Neural cell (in vitro differentiated cells): ENCODE measurements at regions not wholly inside any gene's neighbourhood (a gene's known extent, or its start where the extent isn't known, plus 50 kb on each side); places are given as distances from the start of the nearest gene placed in this dataset.

ENCODE experiments used
- H2AFZ ChIP-seq: fragments of 200-600, 300-800 bp; sonication (generic), shearing (Covaris generic); 2 replicates; pipeline ENCODE4 v1.6.0; 2014; ENCODE audit warnings: low read depth, mild to moderate bottlenecking, antibody characterized with exemption, low read length, moderate library complexity
- H3F3A ChIP-seq: fragments of 200-600 bp; shearing (Covaris generic); 2 replicates; pipeline ENCODE4 v1.6.1; 2016; ENCODE audit warnings: mild to moderate bottlenecking, moderate library complexity, mixed read lengths, antibody characterized with exemption, low read length; ENCODE audit not compliant: insufficient read depth, poor library complexity, severe bottlenecking
- H3K27ac ChIP-seq: fragments of 200-600, 300-800 bp; sonication (generic), shearing (Covaris generic); 2 replicates; pipeline ENCODE4 v1.5.1; 2014; ENCODE audit warnings: mild to moderate bottlenecking, low read length, moderate library complexity
- H3K27me3 ChIP-seq: fragments of 300-800, 200-600 bp; sonication (generic), shearing (Covaris generic); 2 replicates; pipeline ENCODE4 v1.6.0; 2014; ENCODE audit warnings: mild to moderate bottlenecking, low read depth, low read length, moderate library complexity; ENCODE audit not compliant: insufficient read depth
- H3K36me3 ChIP-seq: fragments of 300-800, 200-600 bp; sonication (generic), shearing (Covaris generic); 2 replicates; pipeline ENCODE4 v1.5.1; 2014; ENCODE audit warnings: mild to moderate bottlenecking, antibody characterized with exemption, low read length, moderate library complexity; ENCODE audit not compliant: insufficient read depth
- H3K4me2 ChIP-seq: fragments of 300-800, 200-600 bp; sonication (generic), shearing (Covaris generic); 2 replicates; pipeline ENCODE4 v1.6.0; 2014; ENCODE audit warnings: mild to moderate bottlenecking, low read length
- H3K4me3 ChIP-seq: fragments of 300-800, 200-600 bp; sonication (generic), shearing (Covaris generic); 2 replicates; pipeline ENCODE4 v1.5.1; 2014; ENCODE audit warnings: mild to moderate bottlenecking, low read length, moderate library complexity
- H3K79me2 ChIP-seq: fragments of 200-600 bp; shearing (Covaris generic); replicated peaks from 2 replicates; pipeline ENCODE4 v1.6.0; 2014; ENCODE audit warnings: mild to moderate bottlenecking, low read length, moderate library complexity; ENCODE audit not compliant: insufficient read depth
- H3K9ac ChIP-seq: fragments of 300-800, 200-600 bp; sonication (generic), shearing (Covaris generic); 2 replicates; pipeline ENCODE4 v1.6.1; 2016; ENCODE audit warnings: mild to moderate bottlenecking, low read length, mixed read lengths
- H3K9me2 ChIP-seq: fragments of 200-600 bp; shearing (Covaris generic); 2 replicates; pipeline ENCODE4 v1.6.1; 2016; ENCODE audit warnings: mild to moderate bottlenecking, low read length, mixed read lengths; ENCODE audit not compliant: insufficient read depth
- H3K9me3 ChIP-seq: fragments of 200-600, 300-800 bp; sonication (generic), shearing (Covaris generic); 2 replicates; pipeline ENCODE4 v1.6.1; 2016; ENCODE audit warnings: mild to moderate bottlenecking, mixed run types, low read length, moderate library complexity, mixed read lengths
- H4K20me1 ChIP-seq: fragments of 200-600 bp; shearing (Covaris generic); 2 replicates; pipeline ENCODE4 v1.6.1; 2016; ENCODE audit warnings: mild to moderate bottlenecking, mixed run types; ENCODE audit not compliant: insufficient read depth
- EP300 ChIP-seq: fragments of 450-650 bp; conservative IDR thresholded peaks from 2 replicates; pipeline ENCODE4 v1.6.1; 2014; ENCODE audit warnings: antibody characterized with exemption, mild to moderate bottlenecking, moderate library complexity; ENCODE audit not compliant: poor library complexity, severe bottlenecking
- EZH2 ChIP-seq: fragments of 200-600, 300-800 bp; shearing (Covaris generic), sonication (generic); IDR thresholded peaks from 2 replicates; pipeline ENCODE4 v1.6.1; 2014; ENCODE audit warnings: antibody characterized with exemption, low read length, borderline replicate concordance, mild to moderate bottlenecking; ENCODE audit not compliant: insufficient read depth, poor library complexity, severe bottlenecking
- MXI1 ChIP-seq: fragments of 450-650 bp; conservative IDR thresholded peaks from 2 replicates; pipeline ENCODE4 v1.6.1; 2014; ENCODE audit warnings: antibody characterized with exemption, mild to moderate bottlenecking; ENCODE audit not compliant: poor library complexity, severe bottlenecking
- POLR2AphosphoS5 ChIP-seq: IDR thresholded peaks from 2 replicates; pipeline ENCODE4 v1.6.1; 2012
- RAD21 ChIP-seq: fragments of 450-650 bp; conservative IDR thresholded peaks from 2 replicates; pipeline ENCODE4 v1.6.1; 2014; ENCODE audit warnings: antibody characterized with exemption, mild to moderate bottlenecking, moderate library complexity
- SMC3 ChIP-seq: fragments of 450-650 bp; conservative IDR thresholded peaks from 2 replicates; pipeline ENCODE4 v1.6.1; 2014; ENCODE audit warnings: antibody characterized with exemption, mild to moderate bottlenecking, moderate library complexity; ENCODE audit not compliant: poor library complexity
- TAF1 ChIP-seq: IDR thresholded peaks from 2 replicates; pipeline ENCODE4 v1.6.1; 2012; ENCODE audit warnings: low read depth
- TF ChIP-seq, protein P1 (sequence below): fragments of 450-650 bp; IDR thresholded peaks from 2 replicates; pipeline ENCODE4 v1.5.1; 2014; ENCODE audit warnings: antibody characterized with exemption, mild to moderate bottlenecking, moderate library complexity; ENCODE audit not compliant: poor library complexity, severe bottlenecking
- TF ChIP-seq, protein P2 (sequence below): IDR thresholded peaks from 2 replicates; pipeline ENCODE4 v1.6.1; 2012; ENCODE audit warnings: borderline replicate concordance

DNA sequence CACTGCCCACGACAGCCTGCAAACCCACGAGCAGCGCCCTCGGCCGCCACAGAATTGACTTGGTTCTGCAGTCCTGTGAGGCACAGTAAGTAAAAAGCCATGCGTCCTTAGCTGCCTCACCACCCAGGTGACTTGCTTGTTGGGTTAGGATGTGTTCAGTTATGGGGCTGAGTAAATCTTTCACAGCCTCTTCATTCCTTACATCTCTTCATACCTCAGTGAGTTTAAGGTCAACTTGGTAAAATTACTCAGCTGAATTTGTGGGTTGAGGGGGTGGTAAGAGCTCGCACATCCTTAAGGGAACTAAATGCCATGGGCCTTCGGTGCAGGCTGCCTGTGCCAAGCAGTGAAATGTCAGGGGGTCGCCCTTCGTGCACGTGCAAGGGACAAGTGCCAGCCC lies 165.2 kb upstream of the ALKAL2 start:
- TF ChIP-seq TAF1 (no peak), RAD21 (no peak), SMC3 (no peak), EZH2 (no peak), EP300 (no peak)
- TF ChIP-seq, protein P1, sequence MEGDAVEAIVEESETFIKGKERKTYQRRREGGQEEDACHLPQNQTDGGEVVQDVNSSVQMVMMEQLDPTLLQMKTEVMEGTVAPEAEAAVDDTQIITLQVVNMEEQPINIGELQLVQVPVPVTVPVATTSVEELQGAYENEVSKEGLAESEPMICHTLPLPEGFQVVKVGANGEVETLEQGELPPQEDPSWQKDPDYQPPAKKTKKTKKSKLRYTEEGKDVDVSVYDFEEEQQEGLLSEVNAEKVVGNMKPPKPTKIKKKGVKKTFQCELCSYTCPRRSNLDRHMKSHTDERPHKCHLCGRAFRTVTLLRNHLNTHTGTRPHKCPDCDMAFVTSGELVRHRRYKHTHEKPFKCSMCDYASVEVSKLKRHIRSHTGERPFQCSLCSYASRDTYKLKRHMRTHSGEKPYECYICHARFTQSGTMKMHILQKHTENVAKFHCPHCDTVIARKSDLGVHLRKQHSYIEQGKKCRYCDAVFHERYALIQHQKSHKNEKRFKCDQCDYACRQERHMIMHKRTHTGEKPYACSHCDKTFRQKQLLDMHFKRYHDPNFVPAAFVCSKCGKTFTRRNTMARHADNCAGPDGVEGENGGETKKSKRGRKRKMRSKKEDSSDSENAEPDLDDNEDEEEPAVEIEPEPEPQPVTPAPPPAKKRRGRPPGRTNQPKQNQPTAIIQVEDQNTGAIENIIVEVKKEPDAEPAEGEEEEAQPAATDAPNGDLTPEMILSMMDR = no peak
- TF ChIP-seq, protein P2, sequence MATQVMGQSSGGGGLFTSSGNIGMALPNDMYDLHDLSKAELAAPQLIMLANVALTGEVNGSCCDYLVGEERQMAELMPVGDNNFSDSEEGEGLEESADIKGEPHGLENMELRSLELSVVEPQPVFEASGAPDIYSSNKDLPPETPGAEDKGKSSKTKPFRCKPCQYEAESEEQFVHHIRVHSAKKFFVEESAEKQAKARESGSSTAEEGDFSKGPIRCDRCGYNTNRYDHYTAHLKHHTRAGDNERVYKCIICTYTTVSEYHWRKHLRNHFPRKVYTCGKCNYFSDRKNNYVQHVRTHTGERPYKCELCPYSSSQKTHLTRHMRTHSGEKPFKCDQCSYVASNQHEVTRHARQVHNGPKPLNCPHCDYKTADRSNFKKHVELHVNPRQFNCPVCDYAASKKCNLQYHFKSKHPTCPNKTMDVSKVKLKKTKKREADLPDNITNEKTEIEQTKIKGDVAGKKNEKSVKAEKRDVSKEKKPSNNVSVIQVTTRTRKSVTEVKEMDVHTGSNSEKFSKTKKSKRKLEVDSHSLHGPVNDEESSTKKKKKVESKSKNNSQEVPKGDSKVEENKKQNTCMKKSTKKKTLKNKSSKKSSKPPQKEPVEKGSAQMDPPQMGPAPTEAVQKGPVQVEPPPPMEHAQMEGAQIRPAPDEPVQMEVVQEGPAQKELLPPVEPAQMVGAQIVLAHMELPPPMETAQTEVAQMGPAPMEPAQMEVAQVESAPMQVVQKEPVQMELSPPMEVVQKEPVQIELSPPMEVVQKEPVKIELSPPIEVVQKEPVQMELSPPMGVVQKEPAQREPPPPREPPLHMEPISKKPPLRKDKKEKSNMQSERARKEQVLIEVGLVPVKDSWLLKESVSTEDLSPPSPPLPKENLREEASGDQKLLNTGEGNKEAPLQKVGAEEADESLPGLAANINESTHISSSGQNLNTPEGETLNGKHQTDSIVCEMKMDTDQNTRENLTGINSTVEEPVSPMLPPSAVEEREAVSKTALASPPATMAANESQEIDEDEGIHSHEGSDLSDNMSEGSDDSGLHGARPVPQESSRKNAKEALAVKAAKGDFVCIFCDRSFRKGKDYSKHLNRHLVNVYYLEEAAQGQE = no peak
- Histone ChIP-seq H3K9ac (no peak overlapping the region), H3K9me2 (no peaks in the 10 kb centered on the region), H3F3A (no peaks in the 10 kb centered on the region), H3K36me3 (no peaks in the 10 kb centered on the region), H3K79me2 (no peaks in the 10 kb centered on the region), H3K9me3 (no peaks in the 10 kb centered on the region), H4K20me1 (no peaks in the 10 kb centered on the region), H3K27ac (no peak overlapping the region), H2AFZ (no peak overlapping the region), H3K4me3 (no peak overlapping the region), H3K4me2 (no peak overlapping the region), H3K27me3 (no peaks in the 10 kb centered on the region)

DNA sequence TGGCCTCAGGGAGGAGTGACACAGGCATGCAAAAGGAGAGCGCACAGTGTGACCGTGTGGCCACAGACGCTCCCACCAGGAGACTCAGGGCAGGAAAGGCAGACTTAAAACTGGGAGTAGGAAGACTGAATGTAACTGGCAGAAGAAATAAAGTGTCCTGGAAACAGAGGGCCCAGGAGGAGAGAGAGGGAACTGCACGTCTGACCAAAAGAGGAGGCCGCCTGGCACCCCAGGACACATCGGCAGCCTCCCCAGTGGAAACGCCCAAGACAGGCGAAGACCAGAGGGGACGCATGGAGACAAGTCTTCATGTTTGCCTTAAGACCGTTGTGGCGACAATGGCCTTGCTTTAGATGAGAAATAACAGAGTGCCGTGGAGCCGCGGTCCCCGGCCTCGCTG lies 163.6 kb upstream of the ALKAL2 start:
- H3F3A ChIP-seq = no peaks in the 10 kb centered on the region
- H3K27ac ChIP-seq = no peak overlapping the region
- TF ChIP-seq, protein P1 = no peak
- TF ChIP-seq SMC3 (no peak), MXI1 (no peak), EZH2 (no peak), POLR2AphosphoS5 (no peak), RAD21 (no peak), EP300 (no peak), TAF1 (no peak)
- TF ChIP-seq, protein P2 = no peak
- H3K9ac ChIP-seq = no peak overlapping the region
- no peak overlapping the region for H3K4me3 ChIP-seq
- H3K79me2 ChIP-seq = no peaks in the 10 kb centered on the region
- no peaks in the 10 kb centered on the region for H3K9me3 ChIP-seq
- no peaks in the 10 kb centered on the region for H3K9me2 ChIP-seq
- H4K20me1 ChIP-seq = no peaks in the 10 kb centered on the region
- no peak overlapping the region for H2AFZ ChIP-seq
- H3K36me3 ChIP-seq = no peaks in the 10 kb centered on the region
- no peak overlapping the region for H3K4me2 ChIP-seq
- no peaks in the 10 kb centered on the region for H3K27me3 ChIP-seq
